Neural crest cell (in vitro differentiated cells): ENCODE measurements at regions not wholly inside any gene's neighbourhood (a gene's known extent, or its start where the extent isn't known, plus 50 kb on each side); places are given as distances from the start of the nearest gene placed in this dataset.
A peak's percentile ranks its signal among the peaks of the same experiment; 100 is the strongest.

ENCODE experiments used
- DNase-seq: peaks from one replicate; pipeline ENCODE4 v3.0.0; 2021; ENCODE audit warnings: low read depth, mixed read lengths, low spot score
- H3K27ac Mint-ChIP-seq: one replicate; pipeline ENCODE4 v1.8.0; 2021; ENCODE audit warnings: mild to moderate bottlenecking, mixed read lengths; ENCODE audit not compliant: unreplicated experiment
- H3K27me3 Mint-ChIP-seq: 2 replicates; pipeline ENCODE4 v1.8.0; 2021; ENCODE audit warnings: low read depth, mild to moderate bottlenecking, mixed read lengths
- H3K36me3 Mint-ChIP-seq: 2 replicates; pipeline ENCODE4 v1.8.0; 2021; ENCODE audit warnings: low read depth, mild to moderate bottlenecking, mixed read lengths
- H3K4me1 Mint-ChIP-seq: 2 replicates; pipeline ENCODE4 v1.8.0; 2021; ENCODE audit warnings: mixed read lengths
- H3K4me3 Mint-ChIP-seq: one replicate; pipeline ENCODE4 v1.8.0; 2021; ENCODE audit warnings: mild to moderate bottlenecking, mixed read lengths
- H3K9me3 Mint-ChIP-seq: 2 replicates; pipeline ENCODE4 v1.8.0; 2021; ENCODE audit warnings: mixed read lengths
- CTCF ChIP-seq: fragments of 200-600 bp; sonication (generic); conservative IDR thresholded peaks from 2 replicates; pipeline ENCODE4 v1.5.0; 2021; ENCODE audit warnings: antibody characterized with exemption, mild to moderate bottlenecking

- Mint-ChIP-seq H3K27ac (no peak overlapping the region), H3K4me1 (no peaks in the 10 kb centered on the region), H3K27me3 (no peaks in the 10 kb centered on the region), H3K4me3 (no peak overlapping the region), H3K36me3 (no peaks in the 10 kb centered on the region), H3K9me3 (no peaks in the 10 kb centered on the region)
- no peak for DNase-seq
- TF ChIP-seq CTCF, result no peak
Measured at GRCh38 chr6:105790635-105791034, 295.5 kb upstream of the PRDM1 start.

GRCh38 chr6:105789935-105790334 is 296.2 kb upstream of the PRDM1 start:
- H3K4me1 Mint-ChIP-seq, result no peaks in the 10 kb centered on the region
- H3K27me3 Mint-ChIP-seq, result no peaks in the 10 kb centered on the region
- no peaks in the 10 kb centered on the region for H3K9me3 Mint-ChIP-seq
- H3K4me3 Mint-ChIP-seq, result no peak overlapping the region
- no peak for TF ChIP-seq CTCF
- no peak for DNase-seq
- no peaks in the 10 kb centered on the region for H3K36me3 Mint-ChIP-seq
- no peak overlapping the region for H3K27ac Mint-ChIP-seq

- no peak for TF ChIP-seq CTCF
- H3K4me1 Mint-ChIP-seq, result no peaks in the 10 kb centered on the region
- H3K27me3 Mint-ChIP-seq, result no peaks in the 10 kb centered on the region
- DNase-seq, result no peak
- H3K9me3 Mint-ChIP-seq, result no peaks in the 10 kb centered on the region
- H3K4me3 Mint-ChIP-seq, result no peak overlapping the region
- H3K27ac Mint-ChIP-seq, result no peak overlapping the region
- no peaks in the 10 kb centered on the region for H3K36me3 Mint-ChIP-seq
Measured at GRCh38 chr6:105787747-105788146, 298.4 kb upstream of the PRDM1 start.

DNA sequence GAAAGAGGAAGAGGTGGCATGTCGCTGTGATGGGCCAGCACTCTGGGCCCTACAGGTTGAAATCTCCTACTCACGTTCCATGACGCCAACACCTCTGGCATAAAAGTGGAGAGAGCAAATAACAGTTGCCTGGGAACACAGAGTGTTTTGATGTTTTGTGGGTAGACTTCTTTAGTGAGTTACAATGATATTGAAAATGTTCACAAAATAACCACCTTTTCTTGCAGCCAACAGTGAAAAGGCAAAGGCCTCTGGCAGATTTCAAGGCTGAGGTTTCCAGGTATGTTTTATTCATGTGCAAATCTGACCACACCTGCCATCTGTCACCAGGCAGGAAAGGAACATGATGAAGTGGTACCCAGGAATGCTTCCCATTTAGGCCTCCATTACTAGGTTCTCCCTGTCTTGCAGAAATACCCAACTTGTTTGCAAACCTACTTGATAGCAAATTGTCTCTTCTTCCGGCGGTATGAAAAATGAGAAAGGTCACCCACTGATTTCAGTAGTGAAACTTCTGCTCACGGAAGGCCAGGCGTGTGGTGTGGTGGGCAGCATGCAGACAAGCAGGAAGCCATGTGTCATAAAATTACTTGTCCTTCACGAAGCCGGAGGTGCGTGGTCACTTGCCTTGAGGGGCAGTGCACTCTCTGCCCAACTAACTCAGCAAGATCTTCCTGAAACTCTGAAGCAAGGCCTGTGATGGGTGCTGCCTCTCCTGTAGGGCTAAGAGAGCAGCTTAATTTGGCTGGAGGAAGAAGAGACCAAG is 299.1 kb upstream of the PRDM1 start:
- DNase-seq, result no peak
- no peaks in the 10 kb centered on the region for H3K4me1 Mint-ChIP-seq
- no peaks in the 10 kb centered on the region for H3K27me3 Mint-ChIP-seq
- H3K36me3 Mint-ChIP-seq, result no peaks in the 10 kb centered on the region
- peak overlapping the region; percentile 50 for H3K27ac Mint-ChIP-seq
- H3K9me3 Mint-ChIP-seq, result no peaks in the 10 kb centered on the region
- TF ChIP-seq CTCF, result no peak
- H3K4me3 Mint-ChIP-seq, result no peak overlapping the region

GRCh38 chr6:105786449-105786848 is 299.7 kb upstream of the PRDM1 start:
- H3K27ac Mint-ChIP-seq, result peak overlapping the region; percentile 50
- H3K36me3 Mint-ChIP-seq, result no peaks in the 10 kb centered on the region
- H3K27me3 Mint-ChIP-seq, result no peaks in the 10 kb centered on the region
- H3K4me3 Mint-ChIP-seq, result no peak overlapping the region
- H3K4me1 Mint-ChIP-seq, result no peaks in the 10 kb centered on the region
- no peak for TF ChIP-seq CTCF
- no peaks in the 10 kb centered on the region for H3K9me3 Mint-ChIP-seq
- DNase-seq, result no peak
